Panc1 (cell line): ENCODE measurements at regions not wholly inside any gene's neighbourhood (a gene's known extent, or its start where the extent isn't known, plus 50 kb on each side); places are given as distances from the start of the nearest gene placed in this dataset.

Experiments
- POLR2AphosphoS5 ChIP-seq: IDR thresholded peaks from 2 replicates; pipeline ENCODE4 v1.6.1; 2012; ENCODE audit warnings: mild to moderate bottlenecking, low read depth, low read length, moderate library complexity
- TF ChIP-seq, protein P1 (sequence below): fragments of 450-650 bp; IDR thresholded peaks from 2 replicates; pipeline ENCODE4 v1.5.1; 2017; ENCODE audit warnings: mild to moderate bottlenecking

DNA sequence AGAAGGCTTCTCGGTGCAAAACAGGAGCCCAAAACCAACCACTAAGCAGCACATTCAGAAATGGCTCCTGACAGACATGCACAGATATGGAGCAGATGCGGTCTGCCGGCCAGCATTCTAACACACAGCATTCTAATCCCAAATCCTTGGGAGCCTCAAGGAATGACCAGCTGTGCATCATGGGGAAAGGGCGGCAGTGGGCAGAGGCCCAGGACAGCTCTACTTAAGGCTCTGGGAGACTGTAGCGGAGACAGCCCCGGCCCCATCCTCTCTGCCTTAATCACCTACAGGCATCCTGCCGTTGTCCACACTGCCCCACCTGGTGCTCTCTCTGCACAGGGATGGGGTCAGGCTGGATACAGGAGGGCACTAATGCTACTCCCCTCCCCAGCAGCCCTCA, 1016.0 kb downstream of the UQCRFS1 start:
- TF ChIP-seq, protein P1, sequence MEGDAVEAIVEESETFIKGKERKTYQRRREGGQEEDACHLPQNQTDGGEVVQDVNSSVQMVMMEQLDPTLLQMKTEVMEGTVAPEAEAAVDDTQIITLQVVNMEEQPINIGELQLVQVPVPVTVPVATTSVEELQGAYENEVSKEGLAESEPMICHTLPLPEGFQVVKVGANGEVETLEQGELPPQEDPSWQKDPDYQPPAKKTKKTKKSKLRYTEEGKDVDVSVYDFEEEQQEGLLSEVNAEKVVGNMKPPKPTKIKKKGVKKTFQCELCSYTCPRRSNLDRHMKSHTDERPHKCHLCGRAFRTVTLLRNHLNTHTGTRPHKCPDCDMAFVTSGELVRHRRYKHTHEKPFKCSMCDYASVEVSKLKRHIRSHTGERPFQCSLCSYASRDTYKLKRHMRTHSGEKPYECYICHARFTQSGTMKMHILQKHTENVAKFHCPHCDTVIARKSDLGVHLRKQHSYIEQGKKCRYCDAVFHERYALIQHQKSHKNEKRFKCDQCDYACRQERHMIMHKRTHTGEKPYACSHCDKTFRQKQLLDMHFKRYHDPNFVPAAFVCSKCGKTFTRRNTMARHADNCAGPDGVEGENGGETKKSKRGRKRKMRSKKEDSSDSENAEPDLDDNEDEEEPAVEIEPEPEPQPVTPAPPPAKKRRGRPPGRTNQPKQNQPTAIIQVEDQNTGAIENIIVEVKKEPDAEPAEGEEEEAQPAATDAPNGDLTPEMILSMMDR, result no peak
- no peak for TF ChIP-seq POLR2AphosphoS5
